HG03066 (cell line): ENCODE measurements at regions not wholly inside any gene's neighbourhood (a gene's known extent, or its start where the extent isn't known, plus 50 kb on each side); places are given as distances from the start of the nearest gene placed in this dataset.
"Not testable (repeated sequence)": the region's sequence is repeated elsewhere in the genome, so short reads cannot be mapped to it uniquely, and the experiment has no call there.

Source experiments
- ATAC-seq: cut with Tn5 transposase; IDR thresholded peaks from one replicate; pipeline ENCODE4 v1.9.1; 2021; ENCODE audit warnings: low read depth; ENCODE audit not compliant: unreplicated experiment

DNA sequence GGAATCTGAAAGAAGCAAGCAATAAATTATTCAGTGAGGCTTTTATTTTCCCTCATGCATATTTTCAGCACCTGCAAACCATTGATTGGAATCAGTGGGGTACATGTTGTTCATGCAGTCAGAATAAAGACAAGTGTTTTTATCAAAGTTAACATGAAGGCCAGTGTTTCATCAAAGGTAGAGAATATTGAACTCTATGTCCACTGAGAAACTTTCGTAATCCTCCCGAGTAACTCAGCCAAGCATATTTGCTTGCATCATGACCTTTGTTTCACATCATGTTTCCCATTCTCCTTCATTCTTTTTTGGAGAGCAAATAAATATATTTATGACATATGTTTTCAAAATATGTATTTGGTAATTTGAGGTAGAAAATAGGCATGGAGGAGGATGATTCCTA is 663.1 kb downstream of the SH2D4B start:
- no peak for ATAC-seq

DNA sequence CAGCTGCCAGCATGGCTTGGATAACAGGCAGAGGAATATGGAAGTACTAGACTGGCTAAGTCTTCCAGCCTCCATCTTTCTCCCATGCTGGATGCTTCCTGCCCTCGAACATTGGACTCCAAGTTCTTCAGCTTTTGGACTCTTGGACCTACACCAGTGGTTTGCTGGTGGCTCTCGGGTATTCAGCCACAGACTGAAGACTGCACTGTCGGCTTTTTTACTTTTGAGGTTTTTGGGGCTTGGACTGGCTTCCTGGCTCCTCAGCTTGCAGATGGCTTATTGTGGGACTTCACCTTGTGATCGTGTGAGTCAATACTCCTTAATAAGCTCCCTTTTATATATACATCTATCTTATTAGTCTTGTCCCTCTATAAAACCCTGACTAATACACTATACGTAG is 667.6 kb upstream of the NRG3 start:
- not testable (repeated sequence) for ATAC-seq

DNA sequence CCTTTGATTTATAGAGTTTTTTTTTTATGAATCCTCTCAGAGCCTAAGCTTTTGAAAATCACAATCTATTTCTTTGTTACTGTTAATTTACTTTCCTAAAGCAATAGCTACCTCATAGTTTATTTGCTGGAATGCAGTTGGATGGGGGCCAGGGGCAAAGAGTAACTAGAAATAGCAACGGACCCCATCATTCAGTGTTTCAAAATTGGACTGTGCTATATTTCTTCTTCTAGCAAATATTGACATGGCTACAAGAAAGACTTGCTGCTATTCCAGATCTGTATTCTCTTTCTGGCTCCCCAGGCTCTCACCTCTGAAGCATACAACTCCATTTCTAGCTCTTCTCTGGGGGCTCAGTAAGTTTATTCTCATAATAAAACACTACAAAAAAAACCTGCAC is 661.6 kb upstream of the NRG3 start:
- ATAC-seq: no peak

DNA sequence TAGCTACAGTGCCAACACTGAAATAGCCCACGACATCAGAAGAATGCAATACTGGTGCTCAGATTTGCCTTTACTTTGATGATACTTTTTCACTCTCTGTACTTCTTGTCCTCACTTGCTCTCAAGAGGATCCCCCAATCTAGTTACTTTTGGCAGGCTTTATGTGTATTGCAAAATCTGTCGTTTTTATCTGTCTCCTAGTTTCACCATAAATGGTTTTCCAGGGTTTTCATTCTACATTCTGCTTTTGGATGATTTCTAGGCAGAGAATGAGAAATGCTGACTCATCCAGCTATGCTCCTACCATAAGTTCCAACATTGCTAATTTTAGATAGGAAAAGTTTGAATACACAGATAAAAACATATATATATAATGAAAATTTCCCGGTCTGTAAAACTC is 659.5 kb upstream of the NRG3 start:
- ATAC-seq: no peak

DNA sequence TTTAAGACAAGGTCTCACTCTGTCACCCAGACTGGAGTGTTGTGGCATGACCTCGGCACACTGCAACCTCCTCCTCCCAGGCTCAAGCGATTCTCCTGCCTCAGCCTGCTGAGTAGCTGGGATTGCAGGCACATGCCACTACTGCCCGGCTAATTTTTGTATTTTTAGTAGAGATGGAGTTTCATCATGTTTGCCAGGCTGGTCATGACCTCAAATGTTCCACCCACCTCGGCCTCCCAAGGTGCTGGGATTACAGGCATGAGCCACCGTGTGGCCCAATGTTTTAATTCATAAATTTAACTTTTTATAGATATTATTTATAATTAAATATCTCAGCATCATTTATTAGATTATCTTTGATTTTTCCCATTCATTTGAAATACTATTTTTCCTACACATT is 658.0 kb upstream of the NRG3 start:
- no peak for ATAC-seq

DNA sequence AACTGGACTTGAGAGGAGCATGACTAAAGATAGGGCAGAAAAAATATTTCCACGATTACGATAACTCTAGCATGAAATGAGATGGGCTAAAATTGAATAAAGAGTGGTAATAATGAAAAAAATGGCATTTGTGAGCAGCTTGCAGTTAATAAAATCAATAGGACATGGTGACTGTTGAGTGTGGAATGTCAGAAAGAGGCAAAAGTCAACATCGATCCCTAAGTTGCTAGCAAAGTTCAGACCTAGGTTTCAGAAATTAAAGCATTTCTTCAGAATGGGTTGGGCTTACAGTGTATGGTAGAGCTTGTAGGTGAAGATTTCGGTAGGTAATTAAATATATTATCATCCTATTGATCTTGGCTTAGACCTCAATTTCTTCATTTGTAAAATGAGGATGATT is 656.7 kb upstream of the NRG3 start:
- ATAC-seq: no peak

DNA sequence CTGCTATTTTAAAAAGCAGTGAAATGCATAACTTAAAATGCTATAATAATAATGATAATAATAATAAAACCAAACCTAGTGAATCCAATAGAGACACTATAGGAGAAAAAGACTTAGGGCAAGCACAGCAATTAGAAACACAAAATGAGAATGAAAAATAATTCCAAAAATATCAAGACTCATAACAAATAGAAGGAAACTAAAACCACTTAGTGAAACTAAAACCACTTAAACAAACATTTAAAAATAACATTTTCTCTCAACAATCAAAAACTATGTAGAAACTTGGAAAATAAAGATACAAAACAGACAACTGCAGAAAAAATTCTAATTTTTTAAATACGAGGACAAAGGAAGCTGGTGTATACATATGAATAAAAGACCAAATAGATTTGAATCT is 655.2 kb upstream of the NRG3 start:
- ATAC-seq: no peak

DNA sequence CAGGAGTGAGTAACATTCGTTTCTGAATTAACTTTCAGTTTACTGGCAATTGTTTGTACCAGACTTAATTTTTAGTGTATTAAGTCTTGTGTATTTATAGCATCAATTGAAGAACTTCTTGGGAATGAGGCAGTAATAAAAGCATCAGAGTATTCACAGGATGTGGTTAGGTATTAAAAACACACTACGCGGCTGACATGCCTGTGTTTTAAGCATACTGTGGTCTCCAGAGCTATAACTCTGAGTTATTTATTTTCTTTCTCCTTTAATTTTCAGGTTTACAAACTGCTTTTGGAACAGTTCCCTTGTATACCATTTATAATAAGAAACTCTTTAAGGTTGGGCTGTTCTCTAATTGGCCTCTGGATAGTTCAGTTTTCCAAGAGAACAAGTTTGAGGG is 626.1 kb upstream of the NRG3 start:
- no peak for ATAC-seq

DNA sequence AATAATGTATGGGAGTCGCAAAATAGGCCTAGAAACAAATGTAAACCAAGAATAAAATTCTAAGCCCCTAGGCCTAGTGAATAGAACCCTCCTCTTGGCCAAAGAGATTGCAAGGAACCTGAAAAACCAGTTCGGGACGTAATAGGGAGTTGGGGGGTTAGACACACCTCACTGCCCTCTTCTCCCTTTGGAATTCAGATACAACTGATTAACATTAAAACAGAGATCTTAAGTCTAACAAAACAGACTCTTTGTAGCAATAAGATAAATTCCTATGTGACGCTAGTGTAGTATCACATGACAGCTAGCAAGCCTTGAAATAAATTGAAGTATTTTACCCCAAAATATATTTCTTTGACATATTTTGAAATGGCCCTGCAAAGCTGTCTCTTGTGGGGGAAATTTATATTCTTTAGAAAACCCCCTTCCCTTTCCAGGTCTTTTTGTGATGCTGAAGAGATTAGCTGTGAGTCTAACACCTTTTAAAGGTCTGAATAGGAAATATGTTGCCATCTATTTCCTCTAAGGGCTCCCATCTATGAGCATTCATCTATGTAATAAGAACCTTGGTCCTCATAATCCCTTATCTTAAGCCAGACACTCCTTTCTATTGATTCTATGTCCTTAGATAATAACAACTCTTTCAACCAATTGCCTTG is 623.4 kb upstream of the NRG3 start:
- ATAC-seq: no peak

DNA sequence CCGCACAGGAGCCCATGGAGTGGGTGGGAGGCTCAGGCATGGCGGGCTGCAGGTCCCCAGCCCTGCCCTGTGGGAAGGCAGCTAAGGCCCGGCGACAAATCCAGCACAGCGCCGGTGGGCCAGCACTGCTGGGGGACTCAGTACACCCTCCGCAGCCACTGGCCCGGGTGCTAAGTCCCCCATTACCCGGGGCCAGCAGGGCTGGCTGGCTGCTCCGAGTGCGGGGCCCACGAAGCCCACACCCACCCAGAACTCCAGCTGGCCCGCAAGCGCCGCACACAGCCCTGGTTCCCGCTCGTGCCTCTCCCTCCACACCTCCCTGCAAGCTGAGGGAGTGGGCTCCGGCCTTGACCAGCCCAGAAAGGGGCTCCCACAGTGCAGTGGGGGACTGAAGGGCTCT is 610.0 kb upstream of the NRG3 start:
- ATAC-seq: not testable (repeated sequence)

DNA sequence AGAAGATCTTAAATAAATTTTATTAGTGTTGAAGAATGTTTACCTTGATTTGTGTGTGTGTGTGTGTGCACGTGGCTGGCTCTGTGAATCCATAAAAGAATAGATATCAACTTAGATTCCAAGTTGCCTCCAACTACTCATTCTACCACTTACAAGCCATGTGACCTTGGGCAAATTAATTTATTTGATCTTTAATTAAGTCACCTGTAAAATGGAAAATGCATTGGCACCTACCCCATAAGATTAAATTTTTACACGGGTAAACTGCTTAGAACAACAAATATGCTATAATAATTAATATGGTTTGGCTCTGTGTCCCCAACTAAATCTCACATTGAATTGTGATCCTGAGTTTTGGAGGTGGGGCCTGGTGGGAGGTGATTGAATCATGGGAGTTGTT is 604.9 kb upstream of the NRG3 start:
- no peak for ATAC-seq

DNA sequence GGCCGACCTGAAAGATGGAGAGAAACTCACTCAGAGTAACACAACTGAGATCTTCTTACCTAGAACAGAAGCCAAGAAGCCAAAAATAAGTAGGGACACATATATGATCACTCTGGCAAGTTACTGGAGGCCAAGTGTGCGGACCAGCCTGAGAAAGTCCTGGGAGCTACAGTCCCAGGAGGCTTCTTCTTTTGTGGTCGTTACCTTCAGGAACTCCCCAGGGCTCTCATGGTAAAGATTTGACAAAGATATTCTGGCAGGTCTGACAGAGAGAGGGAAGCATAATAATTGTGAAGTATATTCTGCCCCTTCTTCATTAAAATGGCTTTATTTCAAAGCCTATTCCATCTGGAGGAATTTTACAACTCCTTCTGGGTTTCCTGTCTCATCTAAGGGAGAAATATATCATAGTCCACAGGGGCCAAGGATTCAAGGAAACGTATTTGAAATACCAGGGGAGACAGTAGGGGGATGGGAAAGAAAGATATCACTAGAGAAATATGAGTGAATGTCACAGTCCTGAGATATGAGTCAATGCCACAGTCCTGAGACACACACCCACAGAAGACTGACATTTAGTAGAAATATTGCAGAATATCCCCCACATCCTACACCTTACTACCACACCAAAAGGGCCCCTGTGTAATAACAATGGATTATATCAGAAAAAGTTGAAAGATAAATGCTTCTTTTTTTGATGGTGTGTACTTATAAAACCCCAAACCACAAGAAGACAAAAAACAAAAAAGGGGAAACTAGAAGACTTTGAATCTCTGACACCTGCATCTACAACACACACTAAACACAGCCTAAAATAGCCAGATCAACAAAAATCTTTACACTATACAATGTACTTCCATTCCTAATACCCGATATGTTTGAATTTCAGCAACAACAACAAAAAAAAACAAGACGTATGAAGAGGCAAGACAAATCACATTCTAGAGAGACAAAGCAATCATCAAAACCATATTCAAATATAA is 594.2 kb upstream of the NRG3 start:
- ATAC-seq: no peak

DNA sequence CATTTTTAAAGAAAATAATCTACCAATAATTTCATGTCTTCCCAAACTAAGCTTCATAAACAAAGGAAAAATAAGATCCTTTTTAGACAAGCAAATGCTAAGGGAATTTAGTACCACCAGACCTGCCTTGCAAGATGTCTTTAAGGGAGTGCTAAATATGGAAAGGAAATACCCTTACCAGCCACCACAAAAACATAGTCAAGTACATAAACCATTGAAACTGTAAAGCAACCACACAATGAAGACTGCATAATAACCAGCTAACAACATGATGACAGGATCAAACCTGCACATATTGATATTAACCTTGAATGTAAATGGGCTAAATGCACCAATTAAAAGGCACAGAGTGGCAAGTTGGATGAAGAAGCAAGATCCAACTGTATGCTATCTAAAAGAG is 586.5 kb upstream of the NRG3 start:
- no peak for ATAC-seq

DNA sequence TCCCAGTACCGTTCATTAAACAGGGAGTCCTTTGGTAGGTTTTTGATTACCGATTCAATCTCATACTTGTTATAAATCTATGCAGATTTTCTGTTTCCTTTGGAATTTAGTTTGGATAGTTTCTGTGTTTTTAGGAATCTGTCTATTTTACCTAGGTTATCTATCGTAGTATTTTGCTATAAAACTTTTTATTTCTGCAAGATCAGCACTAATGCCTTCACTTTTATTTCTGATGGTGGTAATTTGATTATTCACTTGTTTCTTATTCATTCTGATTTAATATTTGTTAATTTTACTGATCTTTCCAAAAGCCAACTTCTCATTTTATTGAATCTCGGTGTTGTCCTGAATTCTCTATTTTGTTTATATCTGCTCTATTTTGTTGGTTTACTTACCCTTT is 577.7 kb upstream of the NRG3 start:
- no peak for ATAC-seq

DNA sequence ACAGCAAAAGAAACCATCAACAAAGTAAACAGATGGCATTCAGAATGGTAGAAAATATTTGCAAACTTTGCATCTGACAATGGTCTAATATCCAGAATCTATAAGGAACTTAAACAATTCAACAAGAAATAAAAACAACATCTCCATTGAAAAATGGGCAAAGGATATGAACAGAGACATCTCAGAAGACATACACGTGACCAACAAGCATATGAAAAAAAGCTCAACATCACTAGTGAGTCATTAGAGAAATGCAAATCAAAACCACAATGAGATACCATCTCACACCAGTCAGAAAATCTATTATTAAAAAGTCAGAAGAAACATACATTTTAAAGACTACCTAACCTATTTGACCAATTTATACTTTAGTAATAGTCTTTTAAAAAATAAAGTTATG is 571.3 kb upstream of the NRG3 start:
- ATAC-seq: no peak

DNA sequence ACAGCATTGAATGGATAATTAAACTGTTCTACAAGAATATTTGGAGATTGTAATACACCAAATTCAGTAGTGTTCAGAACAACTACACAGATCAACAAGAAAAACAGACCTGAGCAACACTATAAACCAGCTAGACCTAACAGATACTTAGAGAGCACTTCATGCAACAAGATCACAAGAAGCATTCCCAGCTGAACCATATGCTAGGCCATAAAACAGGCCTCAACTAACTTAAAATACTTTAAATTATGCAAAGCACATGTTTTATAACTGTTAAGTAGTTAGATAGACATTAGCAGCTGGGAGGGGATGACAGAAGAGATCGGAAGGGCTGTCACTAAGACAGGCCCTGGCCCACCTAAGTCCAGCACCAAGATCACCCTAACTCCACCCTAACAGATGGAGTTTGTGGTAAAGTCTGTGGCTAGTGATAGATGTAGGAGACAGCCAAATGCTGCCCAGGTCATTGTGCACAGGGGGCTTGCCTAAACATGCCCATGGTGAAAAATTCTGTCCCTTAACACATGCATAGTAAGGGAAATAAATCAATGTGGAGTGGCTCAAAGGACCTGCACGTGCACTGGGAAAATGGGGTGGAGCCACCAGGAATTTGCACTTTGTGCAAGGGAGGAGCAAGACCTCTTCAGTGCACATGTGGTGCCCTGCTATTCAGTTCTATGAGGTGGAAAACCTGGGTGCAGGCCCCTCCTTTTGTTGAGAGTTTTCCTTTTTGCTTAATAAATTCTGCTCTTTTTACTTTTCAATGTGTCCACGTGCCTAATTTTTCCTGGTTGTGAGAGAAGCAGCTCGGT is 567.8 kb upstream of the NRG3 start:
- ATAC-seq: no peak

DNA sequence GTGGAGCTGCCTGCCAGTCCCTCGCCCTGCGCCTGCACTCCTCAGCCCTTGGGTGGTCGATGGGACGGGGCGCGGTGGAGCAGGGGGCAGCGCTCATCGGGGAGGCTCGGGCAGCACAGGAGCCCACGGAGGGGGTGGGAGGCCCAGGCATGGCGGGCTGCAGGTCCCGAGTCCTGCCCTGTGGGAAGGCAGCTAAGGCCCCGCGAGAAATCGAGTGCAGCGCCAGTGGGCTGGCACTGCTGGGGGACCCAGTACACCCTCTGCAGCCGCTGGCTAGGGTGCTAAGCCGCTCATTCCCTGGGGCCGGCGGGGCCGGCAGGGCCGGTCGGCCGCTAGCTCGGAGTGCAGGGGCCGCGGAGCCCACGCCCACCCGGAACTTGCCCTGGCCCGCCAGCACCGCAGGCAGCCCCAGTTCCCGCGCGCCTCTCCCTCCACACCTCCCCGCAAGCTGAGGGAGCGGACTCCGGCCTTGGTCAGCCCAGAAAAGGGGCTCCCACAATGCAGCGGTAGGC is 565.9 kb upstream of the NRG3 start:
- ATAC-seq: no peak

DNA sequence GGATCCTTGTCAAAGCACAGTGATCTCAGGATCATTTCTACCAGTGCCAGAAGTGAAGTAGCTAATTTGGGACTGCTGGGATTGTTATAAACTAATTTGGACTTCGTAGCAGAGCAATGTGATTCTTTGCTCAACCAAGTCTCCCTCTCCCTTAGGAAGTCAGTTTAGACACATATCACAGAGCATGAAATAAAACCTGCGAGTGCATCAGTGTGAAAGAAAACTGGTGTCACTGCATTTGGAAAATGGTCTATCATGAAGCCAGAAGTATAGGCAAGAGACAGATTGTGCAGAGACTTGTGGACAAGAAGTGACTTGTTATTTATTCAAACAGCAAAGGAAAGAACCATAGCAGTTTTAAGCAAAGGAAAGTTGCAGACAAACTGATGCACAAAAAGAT is 560.5 kb upstream of the NRG3 start:
- ATAC-seq: no peak

DNA sequence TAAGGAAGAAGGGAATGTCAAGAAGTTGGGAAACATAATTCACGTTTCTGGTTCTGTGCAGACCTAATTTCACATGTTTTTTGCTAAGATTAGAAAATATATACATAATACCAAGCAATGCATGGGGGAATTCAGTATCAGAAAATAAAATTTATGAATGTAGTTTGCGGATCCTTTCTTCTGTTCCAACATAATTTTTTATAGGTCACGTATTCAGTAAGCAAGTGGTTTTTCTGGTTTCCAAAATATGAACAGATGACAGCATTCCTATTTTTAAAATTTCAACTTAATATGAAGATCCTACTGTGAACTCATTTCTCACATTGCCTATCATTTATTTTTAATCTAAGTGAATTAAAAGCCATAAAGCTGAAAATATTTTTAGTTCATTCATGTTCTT is 560.0 kb upstream of the NRG3 start:
- no peak for ATAC-seq

DNA sequence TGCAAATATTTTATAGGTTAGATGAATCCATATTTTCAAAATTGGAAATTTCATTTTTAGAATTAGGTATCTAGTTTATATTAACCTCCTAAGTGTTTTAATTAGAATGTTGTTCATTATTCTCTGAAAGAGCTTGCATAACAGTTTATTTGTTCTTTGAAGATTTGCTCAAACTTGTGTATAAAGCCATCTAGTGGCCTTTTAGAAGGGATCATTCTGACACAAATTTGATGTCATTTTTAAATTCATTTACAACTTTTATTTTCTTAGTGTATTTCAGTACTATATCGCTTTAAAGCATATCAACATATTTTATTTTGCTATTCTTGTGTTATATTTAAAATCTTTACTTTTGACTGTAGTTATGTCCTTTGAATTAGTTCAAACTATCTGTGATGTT is 527.0 kb upstream of the NRG3 start:
- no peak for ATAC-seq

DNA sequence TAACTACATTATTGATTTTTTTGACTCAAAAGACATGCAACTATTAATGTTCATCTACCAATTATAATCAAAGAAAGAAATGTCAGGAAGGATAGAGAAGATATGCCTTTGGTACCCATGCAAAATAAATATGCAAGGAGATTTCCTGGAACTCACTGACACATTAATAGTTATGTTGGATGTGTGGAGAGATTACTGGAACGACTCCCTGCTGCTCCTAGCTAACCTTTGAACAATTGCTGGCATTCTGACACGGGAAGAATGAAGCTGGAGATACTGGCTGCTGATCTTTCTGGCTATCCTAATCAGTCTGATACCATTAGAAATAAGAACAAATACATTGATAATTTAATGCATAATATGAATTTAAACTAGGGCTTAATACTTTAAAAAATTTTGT is 507.9 kb upstream of the NRG3 start:
- no peak for ATAC-seq
